Neural cell (in vitro differentiated cells): ENCODE measurements at regions not wholly inside any gene's neighbourhood (a gene's known extent, or its start where the extent isn't known, plus 50 kb on each side); places are given as distances from the start of the nearest gene placed in this dataset.

Experiments
- H2AFZ ChIP-seq: fragments of 200-600, 300-800 bp; sonication (generic), shearing (Covaris generic); 2 replicates; pipeline ENCODE4 v1.6.0; 2014; ENCODE audit warnings: low read depth, mild to moderate bottlenecking, antibody characterized with exemption, low read length, moderate library complexity
- H3F3A ChIP-seq: fragments of 200-600 bp; shearing (Covaris generic); 2 replicates; pipeline ENCODE4 v1.6.1; 2016; ENCODE audit warnings: mild to moderate bottlenecking, moderate library complexity, mixed read lengths, antibody characterized with exemption, low read length; ENCODE audit not compliant: insufficient read depth, poor library complexity, severe bottlenecking
- H3K27ac ChIP-seq: fragments of 200-600, 300-800 bp; sonication (generic), shearing (Covaris generic); 2 replicates; pipeline ENCODE4 v1.5.1; 2014; ENCODE audit warnings: mild to moderate bottlenecking, low read length, moderate library complexity
- H3K27me3 ChIP-seq: fragments of 300-800, 200-600 bp; sonication (generic), shearing (Covaris generic); 2 replicates; pipeline ENCODE4 v1.6.0; 2014; ENCODE audit warnings: mild to moderate bottlenecking, low read depth, low read length, moderate library complexity; ENCODE audit not compliant: insufficient read depth
- H3K36me3 ChIP-seq: fragments of 300-800, 200-600 bp; sonication (generic), shearing (Covaris generic); 2 replicates; pipeline ENCODE4 v1.5.1; 2014; ENCODE audit warnings: mild to moderate bottlenecking, antibody characterized with exemption, low read length, moderate library complexity; ENCODE audit not compliant: insufficient read depth
- H3K4me2 ChIP-seq: fragments of 300-800, 200-600 bp; sonication (generic), shearing (Covaris generic); 2 replicates; pipeline ENCODE4 v1.6.0; 2014; ENCODE audit warnings: mild to moderate bottlenecking, low read length
- H3K4me3 ChIP-seq: fragments of 300-800, 200-600 bp; sonication (generic), shearing (Covaris generic); 2 replicates; pipeline ENCODE4 v1.5.1; 2014; ENCODE audit warnings: mild to moderate bottlenecking, low read length, moderate library complexity
- H3K79me2 ChIP-seq: fragments of 200-600 bp; shearing (Covaris generic); replicated peaks from 2 replicates; pipeline ENCODE4 v1.6.0; 2014; ENCODE audit warnings: mild to moderate bottlenecking, low read length, moderate library complexity; ENCODE audit not compliant: insufficient read depth
- H3K9ac ChIP-seq: fragments of 300-800, 200-600 bp; sonication (generic), shearing (Covaris generic); 2 replicates; pipeline ENCODE4 v1.6.1; 2016; ENCODE audit warnings: mild to moderate bottlenecking, low read length, mixed read lengths
- H3K9me2 ChIP-seq: fragments of 200-600 bp; shearing (Covaris generic); 2 replicates; pipeline ENCODE4 v1.6.1; 2016; ENCODE audit warnings: mild to moderate bottlenecking, low read length, mixed read lengths; ENCODE audit not compliant: insufficient read depth
- H3K9me3 ChIP-seq: fragments of 200-600, 300-800 bp; sonication (generic), shearing (Covaris generic); 2 replicates; pipeline ENCODE4 v1.6.1; 2016; ENCODE audit warnings: mild to moderate bottlenecking, mixed run types, low read length, moderate library complexity, mixed read lengths
- H4K20me1 ChIP-seq: fragments of 200-600 bp; shearing (Covaris generic); 2 replicates; pipeline ENCODE4 v1.6.1; 2016; ENCODE audit warnings: mild to moderate bottlenecking, mixed run types; ENCODE audit not compliant: insufficient read depth
- EP300 ChIP-seq: fragments of 450-650 bp; conservative IDR thresholded peaks from 2 replicates; pipeline ENCODE4 v1.6.1; 2014; ENCODE audit warnings: antibody characterized with exemption, mild to moderate bottlenecking, moderate library complexity; ENCODE audit not compliant: poor library complexity, severe bottlenecking
- EZH2 ChIP-seq: fragments of 200-600, 300-800 bp; shearing (Covaris generic), sonication (generic); IDR thresholded peaks from 2 replicates; pipeline ENCODE4 v1.6.1; 2014; ENCODE audit warnings: antibody characterized with exemption, low read length, borderline replicate concordance, mild to moderate bottlenecking; ENCODE audit not compliant: insufficient read depth, poor library complexity, severe bottlenecking
- MXI1 ChIP-seq: fragments of 450-650 bp; conservative IDR thresholded peaks from 2 replicates; pipeline ENCODE4 v1.6.1; 2014; ENCODE audit warnings: antibody characterized with exemption, mild to moderate bottlenecking; ENCODE audit not compliant: poor library complexity, severe bottlenecking
- POLR2AphosphoS5 ChIP-seq: IDR thresholded peaks from 2 replicates; pipeline ENCODE4 v1.6.1; 2012
- RAD21 ChIP-seq: fragments of 450-650 bp; conservative IDR thresholded peaks from 2 replicates; pipeline ENCODE4 v1.6.1; 2014; ENCODE audit warnings: antibody characterized with exemption, mild to moderate bottlenecking, moderate library complexity
- SMC3 ChIP-seq: fragments of 450-650 bp; conservative IDR thresholded peaks from 2 replicates; pipeline ENCODE4 v1.6.1; 2014; ENCODE audit warnings: antibody characterized with exemption, mild to moderate bottlenecking, moderate library complexity; ENCODE audit not compliant: poor library complexity
- TAF1 ChIP-seq: IDR thresholded peaks from 2 replicates; pipeline ENCODE4 v1.6.1; 2012; ENCODE audit warnings: low read depth
- TF ChIP-seq, protein P1 (sequence below): fragments of 450-650 bp; IDR thresholded peaks from 2 replicates; pipeline ENCODE4 v1.5.1; 2014; ENCODE audit warnings: antibody characterized with exemption, mild to moderate bottlenecking, moderate library complexity; ENCODE audit not compliant: poor library complexity, severe bottlenecking
- TF ChIP-seq, protein P2 (sequence below): IDR thresholded peaks from 2 replicates; pipeline ENCODE4 v1.6.1; 2012; ENCODE audit warnings: borderline replicate concordance

DNA sequence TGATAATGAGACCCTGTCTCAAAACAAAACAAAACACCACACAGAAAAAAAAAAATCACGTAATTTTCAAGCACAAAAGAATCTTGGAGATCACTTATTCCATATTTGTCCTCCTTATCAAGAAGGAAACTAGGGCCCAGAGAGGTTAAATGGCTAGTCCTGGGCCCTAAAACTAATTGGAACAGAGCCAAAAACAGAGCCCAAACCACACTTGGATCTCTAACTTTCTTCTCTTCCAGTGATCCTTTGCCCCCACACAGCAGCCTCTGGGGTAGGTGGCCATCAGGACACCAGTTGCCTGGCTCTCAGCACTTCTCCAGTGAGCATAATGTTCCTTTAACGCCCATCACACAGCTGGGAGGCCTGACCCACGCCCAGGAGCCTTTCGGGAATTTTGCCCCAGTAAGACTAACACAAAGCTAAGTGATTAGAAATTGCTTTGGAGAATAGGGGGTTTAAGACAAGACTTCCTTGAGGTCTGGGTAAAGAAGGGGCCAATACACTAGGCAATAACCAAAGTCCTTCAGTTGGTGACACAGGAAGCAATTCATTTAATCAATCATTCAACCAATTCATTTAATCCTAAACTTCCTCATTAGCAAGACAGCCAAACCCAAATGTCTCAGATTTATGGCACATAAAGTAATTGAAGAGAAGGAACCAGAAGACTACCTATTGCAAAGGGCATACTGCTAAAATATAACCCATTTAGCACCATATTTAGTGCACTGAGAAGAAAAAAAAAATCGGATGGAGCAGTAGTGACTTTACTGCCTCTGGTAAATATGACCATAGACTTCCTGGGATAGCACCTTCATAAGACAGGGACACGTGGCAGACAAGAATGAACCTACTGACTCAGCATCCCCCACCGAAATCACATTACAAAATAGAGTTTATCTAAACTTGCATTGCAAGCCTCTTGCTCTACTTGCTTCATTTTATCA lies 77.8 kb downstream of the ZNF608 start:
- H3K27me3 ChIP-seq, result no peaks in the 10 kb centered on the region
- no peak overlapping the region for H3K27ac ChIP-seq
- TF ChIP-seq, protein P1, sequence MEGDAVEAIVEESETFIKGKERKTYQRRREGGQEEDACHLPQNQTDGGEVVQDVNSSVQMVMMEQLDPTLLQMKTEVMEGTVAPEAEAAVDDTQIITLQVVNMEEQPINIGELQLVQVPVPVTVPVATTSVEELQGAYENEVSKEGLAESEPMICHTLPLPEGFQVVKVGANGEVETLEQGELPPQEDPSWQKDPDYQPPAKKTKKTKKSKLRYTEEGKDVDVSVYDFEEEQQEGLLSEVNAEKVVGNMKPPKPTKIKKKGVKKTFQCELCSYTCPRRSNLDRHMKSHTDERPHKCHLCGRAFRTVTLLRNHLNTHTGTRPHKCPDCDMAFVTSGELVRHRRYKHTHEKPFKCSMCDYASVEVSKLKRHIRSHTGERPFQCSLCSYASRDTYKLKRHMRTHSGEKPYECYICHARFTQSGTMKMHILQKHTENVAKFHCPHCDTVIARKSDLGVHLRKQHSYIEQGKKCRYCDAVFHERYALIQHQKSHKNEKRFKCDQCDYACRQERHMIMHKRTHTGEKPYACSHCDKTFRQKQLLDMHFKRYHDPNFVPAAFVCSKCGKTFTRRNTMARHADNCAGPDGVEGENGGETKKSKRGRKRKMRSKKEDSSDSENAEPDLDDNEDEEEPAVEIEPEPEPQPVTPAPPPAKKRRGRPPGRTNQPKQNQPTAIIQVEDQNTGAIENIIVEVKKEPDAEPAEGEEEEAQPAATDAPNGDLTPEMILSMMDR, result no peak
- no peak for TF ChIP-seq EZH2
- TF ChIP-seq MXI1, result no peak
- TF ChIP-seq EP300, result no peak
- TF ChIP-seq RAD21, result no peak
- TF ChIP-seq, protein P2, sequence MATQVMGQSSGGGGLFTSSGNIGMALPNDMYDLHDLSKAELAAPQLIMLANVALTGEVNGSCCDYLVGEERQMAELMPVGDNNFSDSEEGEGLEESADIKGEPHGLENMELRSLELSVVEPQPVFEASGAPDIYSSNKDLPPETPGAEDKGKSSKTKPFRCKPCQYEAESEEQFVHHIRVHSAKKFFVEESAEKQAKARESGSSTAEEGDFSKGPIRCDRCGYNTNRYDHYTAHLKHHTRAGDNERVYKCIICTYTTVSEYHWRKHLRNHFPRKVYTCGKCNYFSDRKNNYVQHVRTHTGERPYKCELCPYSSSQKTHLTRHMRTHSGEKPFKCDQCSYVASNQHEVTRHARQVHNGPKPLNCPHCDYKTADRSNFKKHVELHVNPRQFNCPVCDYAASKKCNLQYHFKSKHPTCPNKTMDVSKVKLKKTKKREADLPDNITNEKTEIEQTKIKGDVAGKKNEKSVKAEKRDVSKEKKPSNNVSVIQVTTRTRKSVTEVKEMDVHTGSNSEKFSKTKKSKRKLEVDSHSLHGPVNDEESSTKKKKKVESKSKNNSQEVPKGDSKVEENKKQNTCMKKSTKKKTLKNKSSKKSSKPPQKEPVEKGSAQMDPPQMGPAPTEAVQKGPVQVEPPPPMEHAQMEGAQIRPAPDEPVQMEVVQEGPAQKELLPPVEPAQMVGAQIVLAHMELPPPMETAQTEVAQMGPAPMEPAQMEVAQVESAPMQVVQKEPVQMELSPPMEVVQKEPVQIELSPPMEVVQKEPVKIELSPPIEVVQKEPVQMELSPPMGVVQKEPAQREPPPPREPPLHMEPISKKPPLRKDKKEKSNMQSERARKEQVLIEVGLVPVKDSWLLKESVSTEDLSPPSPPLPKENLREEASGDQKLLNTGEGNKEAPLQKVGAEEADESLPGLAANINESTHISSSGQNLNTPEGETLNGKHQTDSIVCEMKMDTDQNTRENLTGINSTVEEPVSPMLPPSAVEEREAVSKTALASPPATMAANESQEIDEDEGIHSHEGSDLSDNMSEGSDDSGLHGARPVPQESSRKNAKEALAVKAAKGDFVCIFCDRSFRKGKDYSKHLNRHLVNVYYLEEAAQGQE, result no peak
- TF ChIP-seq TAF1, result no peak
- no peak for TF ChIP-seq SMC3
- no peak for TF ChIP-seq POLR2AphosphoS5
- no peak overlapping the region for H3K4me2 ChIP-seq
- peaks cover 6% of the 10 kb centered on the region for H3F3A ChIP-seq
- peaks cover 73% of the 10 kb centered on the region for H3K79me2 ChIP-seq
- no peak overlapping the region for H2AFZ ChIP-seq
- H3K36me3 ChIP-seq, result no peaks in the 10 kb centered on the region
- no peaks in the 10 kb centered on the region for H3K9me2 ChIP-seq
- H4K20me1 ChIP-seq, result no peaks in the 10 kb centered on the region
- H3K4me3 ChIP-seq, result no peak overlapping the region
- H3K9me3 ChIP-seq, result no peaks in the 10 kb centered on the region
- no peak overlapping the region for H3K9ac ChIP-seq

DNA sequence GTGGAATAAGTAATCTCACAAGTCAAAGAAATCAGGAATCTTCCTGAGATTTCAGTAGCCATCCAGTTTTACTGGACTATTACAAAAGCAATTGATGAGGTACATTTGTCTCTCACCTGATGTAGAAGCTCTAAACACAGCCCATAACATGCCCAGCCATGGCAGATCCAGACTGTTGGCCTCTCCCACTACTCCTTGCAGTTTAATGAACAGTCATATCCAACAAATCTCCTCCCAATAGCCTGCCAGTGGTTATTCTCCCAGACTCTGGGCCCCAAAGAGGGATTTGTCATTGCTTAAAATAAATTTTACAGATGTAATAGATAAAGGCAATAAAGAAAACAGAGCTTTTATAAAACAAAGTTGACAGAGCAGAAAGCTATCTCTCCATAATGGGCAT lies 80.8 kb downstream of the ZNF608 start:
- Histone ChIP-seq H3K79me2 (peaks cover 55% of the 10 kb centered on the region), H3K4me3 (no peak overlapping the region), H3K9me2 (no peaks in the 10 kb centered on the region), H3K36me3 (no peaks in the 10 kb centered on the region), H4K20me1 (no peaks in the 10 kb centered on the region), H3K9me3 (no peaks in the 10 kb centered on the region), H3F3A (peaks cover 5% of the 10 kb centered on the region), H3K4me2 (no peak overlapping the region), H3K9ac (no peak overlapping the region), H2AFZ (no peak overlapping the region), H3K27ac (no peak overlapping the region), H3K27me3 (no peaks in the 10 kb centered on the region)
- TF ChIP-seq MXI1 (no peak), EZH2 (no peak), SMC3 (no peak), TAF1 (no peak), EP300 (no peak), RAD21 (no peak), POLR2AphosphoS5 (no peak)
- TF ChIP-seq, protein P2, result no peak
- TF ChIP-seq, protein P1, result no peak
